Upper lobe of right lung (tissue), 1 donor: ENCODE measurements at regions not wholly inside any gene's neighbourhood (a gene's known extent, or its start where the extent isn't known, plus 50 kb on each side); places are given as distances from the start of the nearest gene placed in this dataset.

Experiments used
- ATAC-seq: fragments of 200-7000 bp; cut with Tn5 transposase; one replicate; pipeline ENCODE4 v1.9.1; 2020; ENCODE audit warnings: mild to moderate bottlenecking, moderate library complexity
- DNase-seq: peaks from one replicate; pipeline ENCODE4 v3.0.0-alpha.2; 2020
- H3K27ac ChIP-seq: fragments of 200-600 bp; one replicate; pipeline ENCODE4 v1.8.0; 2022
- H3K27me3 ChIP-seq: fragments of 200-600 bp; one replicate; pipeline ENCODE4 v1.8.0; 2022; ENCODE audit warnings: mild to moderate bottlenecking
- H3K36me3 ChIP-seq: fragments of 200-600 bp; one replicate; pipeline ENCODE4 v1.8.0; 2022
- H3K4me1 ChIP-seq: fragments of 200-600 bp; one replicate; pipeline ENCODE4 v1.8.0; 2022
- H3K4me3 ChIP-seq: fragments of 200-600 bp; one replicate; pipeline ENCODE4 v1.8.0; 2022; ENCODE audit warnings: mild to moderate bottlenecking
- H3K9me3 ChIP-seq: fragments of 200-600 bp; one replicate; pipeline ENCODE4 v1.8.0; 2022
- CTCF ChIP-seq: fragments of 200-600 bp; IDR thresholded peaks from one replicate; pipeline ENCODE4 v1.8.0; 2022; ENCODE audit warnings: antibody characterized with exemption
- intact Hi-C: fragments of 100-400 bp; cut with DNase I; formaldehyde crosslinking; loops from one replicate; pipeline ENCODE4 v1.11.0; 2022
- donor health status: DM: no; HTN: yes; CAD: no; lungs with severe emphysema.

- H3K36me3 ChIP-seq: no peaks in the 10 kb centered on the region
- intact Hi-C loops: no loop called here
- ATAC-seq (no peak), DNase-seq (no peak)
- no peak for TF ChIP-seq CTCF
- H3K27ac ChIP-seq: no peak overlapping the region
- H3K9me3 ChIP-seq: no peaks in the 10 kb centered on the region
- no peaks in the 10 kb centered on the region for H3K4me1 ChIP-seq
- H3K4me3 ChIP-seq: no peak overlapping the region
- no peaks in the 10 kb centered on the region for H3K27me3 ChIP-seq
Measured at GRCh38 chr2:161097157-161097556, 63.1 kb upstream of the TANK start.

GRCh38 chr2:161100211-161100895 lies 59.9 kb upstream of the TANK start:
- TF ChIP-seq CTCF: no peak
- intact Hi-C loops: no loop called here
- Histone ChIP-seq H3K27ac (no peak overlapping the region), H3K36me3 (no peaks in the 10 kb centered on the region), H3K4me1 (no peaks in the 10 kb centered on the region), H3K9me3 (no peaks in the 10 kb centered on the region), H3K27me3 (no peaks in the 10 kb centered on the region), H3K4me3 (no peak overlapping the region)
- ATAC-seq (no peak), DNase-seq (no peak)

- no peaks in the 10 kb centered on the region for H3K9me3 ChIP-seq
- H3K36me3 ChIP-seq: no peaks in the 10 kb centered on the region
- DNase-seq (no peak), ATAC-seq (no peak)
- no peak overlapping the region for H3K4me3 ChIP-seq
- H3K27ac ChIP-seq: no peak overlapping the region
- TF ChIP-seq CTCF: no peak
- H3K4me1 ChIP-seq: no peaks in the 10 kb centered on the region
- intact Hi-C loops: no loop called here
- no peaks in the 10 kb centered on the region for H3K27me3 ChIP-seq
Measured at GRCh38 chr2:161101406-161101805, 58.8 kb upstream of the TANK start.

GRCh38 chr2:161102770-161103450 lies 57.3 kb upstream of the TANK start:
- no peaks in the 10 kb centered on the region for H3K27me3 ChIP-seq
- no peaks in the 10 kb centered on the region for H3K9me3 ChIP-seq
- H3K4me1 ChIP-seq: no peaks in the 10 kb centered on the region
- H3K27ac ChIP-seq: no peak overlapping the region
- no peak overlapping the region for H3K4me3 ChIP-seq
- no peak for TF ChIP-seq CTCF
- intact Hi-C loops: no loop called here
- ATAC-seq (no peak), DNase-seq (no peak)
- H3K36me3 ChIP-seq: no peaks in the 10 kb centered on the region

GRCh38 chr2:161103451-161103831 lies 56.8 kb upstream of the TANK start:
- Histone ChIP-seq H3K27ac (no peak overlapping the region), H3K27me3 (no peaks in the 10 kb centered on the region), H3K9me3 (no peaks in the 10 kb centered on the region), H3K36me3 (no peaks in the 10 kb centered on the region), H3K4me1 (no peaks in the 10 kb centered on the region), H3K4me3 (no peak overlapping the region)
- intact Hi-C loops: no loop called here
- DNase-seq: no peak
- ATAC-seq: no peak
- TF ChIP-seq CTCF: no peak
